GM12892 (cell line): ENCODE measurements at regions not wholly inside any gene's neighbourhood (a gene's known extent, or its start where the extent isn't known, plus 50 kb on each side); places are given as distances from the start of the nearest gene placed in this dataset.

Experiments used
- POLR2A ChIP-seq: IDR thresholded peaks from 2 replicates; pipeline ENCODE4 v1.6.1; 2011; ENCODE audit warnings: low read depth, low read length, control low read depth
- POLR2AphosphoS5 ChIP-seq: IDR thresholded peaks from 2 replicates; pipeline ENCODE4 v1.6.1; 2011; ENCODE audit warnings: low read depth, low read length, control low read depth
- TAF1 ChIP-seq: IDR thresholded peaks from 2 replicates; pipeline ENCODE4 v1.6.1; 2011; ENCODE audit warnings: low read depth, mild to moderate bottlenecking, control low read depth, low read length, borderline replicate concordance

GRCh38 chr4:122232633-122233032 lies 80.5 kb downstream of the BLTP1 start:
- TF ChIP-seq POLR2A = no peak
- no peak for TF ChIP-seq POLR2AphosphoS5
- no peak for TF ChIP-seq TAF1
